H9 (cell line): ENCODE measurements at regions not wholly inside any gene's neighbourhood (a gene's known extent, or its start where the extent isn't known, plus 50 kb on each side); places are given as distances from the start of the nearest gene placed in this dataset.

Experiments used
- DNase-seq: peaks from one replicate; pipeline ENCODE4 v3.0.0-alpha.2; 2017
- H2AFZ ChIP-seq: one replicate; pipeline ENCODE4 v1.6.1; 2013; ENCODE audit warnings: mild to moderate bottlenecking, low read length, control low read depth, moderate library complexity
- H2AK5ac ChIP-seq: 2 replicates; pipeline ENCODE4 v1.6.1; 2013; ENCODE audit warnings: low read length, control low read depth, mixed read lengths; ENCODE audit not compliant: insufficient read length
- H2BK120ac ChIP-seq: one replicate; pipeline ENCODE4 v1.6.1; 2013; ENCODE audit warnings: low read depth, mild to moderate bottlenecking, low read length, control low read depth, inconsistent platforms; ENCODE audit not compliant: poor library complexity, severe bottlenecking
- H2BK12ac ChIP-seq: 2 replicates; pipeline ENCODE4 v1.6.1; 2013; ENCODE audit warnings: low read length, control low read depth, mixed read lengths, low read depth; ENCODE audit not compliant: insufficient read length
- H2BK15ac ChIP-seq: 2 replicates; pipeline ENCODE4 v1.6.1; 2013; ENCODE audit warnings: low read depth, low read length, control low read depth
- H2BK20ac ChIP-seq: one replicate; pipeline ENCODE4 v1.6.1; 2013; ENCODE audit warnings: low read depth, mild to moderate bottlenecking, low read length, control low read depth, inconsistent platforms; ENCODE audit not compliant: poor library complexity, severe bottlenecking
- H2BK5ac ChIP-seq: 2 replicates; pipeline ENCODE4 v1.6.1; 2013; ENCODE audit warnings: low read length, control low read depth, mixed read lengths; ENCODE audit not compliant: insufficient read length
- H3K14ac ChIP-seq: 2 replicates; pipeline ENCODE4 v1.6.1; 2013; ENCODE audit warnings: low read length, control low read depth; ENCODE audit not compliant: insufficient read depth
- H3K18ac ChIP-seq: 2 replicates; pipeline ENCODE4 v1.6.1; 2013; ENCODE audit warnings: low read depth, mild to moderate bottlenecking, mixed read lengths, low read length, control low read depth; ENCODE audit not compliant: insufficient read length
- H3K23ac ChIP-seq: 2 replicates; pipeline ENCODE4 v1.6.1; 2013; ENCODE audit warnings: low read length, control low read depth, mixed read lengths, low read depth; ENCODE audit not compliant: insufficient read length
- H3K23me2 ChIP-seq: 2 replicates; pipeline ENCODE4 v1.6.1; 2013; ENCODE audit warnings: low read depth, mild to moderate bottlenecking, mixed read lengths, low read length, control low read depth; ENCODE audit not compliant: insufficient read length, poor library complexity, severe bottlenecking
- H3K27ac ChIP-seq: 2 replicates; pipeline ENCODE4 v1.5.1; 2013; ENCODE audit warnings: low read length, control low read depth, mixed read lengths, low read depth; ENCODE audit not compliant: insufficient read length
- H3K27me3 ChIP-seq: 2 replicates; pipeline ENCODE4 v1.6.1; 2013; ENCODE audit warnings: low read length, control low read depth, inconsistent platforms; ENCODE audit not compliant: insufficient read depth
- H3K4ac ChIP-seq: 2 replicates; pipeline ENCODE4 v1.6.1; 2013; ENCODE audit warnings: low read depth, mild to moderate bottlenecking, control low read depth, inconsistent platforms, low read length, moderate library complexity
- H3K4me1 ChIP-seq: 2 replicates; pipeline ENCODE4 v1.6.1; 2013; ENCODE audit warnings: low read length, control low read depth, inconsistent platforms; ENCODE audit not compliant: insufficient read depth
- H3K4me2 ChIP-seq: 2 replicates; pipeline ENCODE4 v1.6.1; 2013; ENCODE audit warnings: low read length, control low read depth, mixed read lengths; ENCODE audit not compliant: insufficient read length, insufficient read depth
- H3K56ac ChIP-seq: 2 replicates; pipeline ENCODE4 v1.6.1; 2013; ENCODE audit warnings: low read depth, mild to moderate bottlenecking, mixed read lengths, low read length, control low read depth; ENCODE audit not compliant: insufficient read length
- H3K79me1 ChIP-seq: 2 replicates; pipeline ENCODE4 v1.6.1; 2013; ENCODE audit warnings: low read depth, mild to moderate bottlenecking, moderate library complexity, low read length, control low read depth, inconsistent platforms; ENCODE audit not compliant: insufficient read depth, poor library complexity, severe bottlenecking
- H3K79me2 ChIP-seq: 2 replicates; pipeline ENCODE4 v1.6.1; 2013; ENCODE audit warnings: low read length, control low read depth, inconsistent platforms; ENCODE audit not compliant: insufficient read depth
- H3K9ac ChIP-seq: 2 replicates; pipeline ENCODE4 v1.6.1; 2013; ENCODE audit warnings: low read length, control low read depth, mixed read lengths; ENCODE audit not compliant: insufficient read length; ENCODE audit errors: extremely low read depth
- H3K9me3 ChIP-seq: one replicate; pipeline ENCODE4 v1.6.1; 2013; ENCODE audit warnings: low read depth, low read length, inconsistent platforms; ENCODE audit not compliant: control insufficient read depth
- H3T11ph ChIP-seq: one replicate; pipeline ENCODE4 v1.6.1; 2013; ENCODE audit warnings: mild to moderate bottlenecking, low read length, control low read depth, inconsistent platforms
- H4K20me1 ChIP-seq: one replicate; pipeline ENCODE4 v1.6.1; 2013; ENCODE audit not compliant: control insufficient read depth, insufficient read length, insufficient read depth
- H4K5ac ChIP-seq: 2 replicates; pipeline ENCODE4 v1.6.1; 2013; ENCODE audit warnings: low read depth, mild to moderate bottlenecking, mixed read lengths, low read length, control low read depth; ENCODE audit not compliant: insufficient read length
- H4K8ac ChIP-seq: replicated peaks from 2 replicates; pipeline ENCODE4 v1.6.1; 2013; ENCODE audit warnings: low read length, control low read depth, mixed read lengths, low read depth; ENCODE audit not compliant: insufficient read length
- H4K91ac ChIP-seq: 2 replicates; pipeline ENCODE4 v1.6.1; 2013; ENCODE audit warnings: low read depth, mild to moderate bottlenecking, moderate library complexity, mixed read lengths, low read length, control low read depth; ENCODE audit not compliant: insufficient read length
- H3K27ac Mint-ChIP-seq, 3 experiments: 2 replicates in 2 of 3; 3 replicates in 1 of 3; pipeline ENCODE4 v1.8.0; 2020 to 2021; ENCODE audit warnings: mixed read lengths in 3 of 3, mild to moderate bottlenecking in 1 of 3, moderate library complexity in 1 of 3
- H3K27me3 Mint-ChIP-seq: 2 replicates; pipeline ENCODE4 v1.8.0; 2021; ENCODE audit warnings: low read depth, mild to moderate bottlenecking, moderate library complexity, mixed read lengths
- H3K36me3 Mint-ChIP-seq, 3 experiments: 2 replicates in 2 of 3; 3 replicates in 1 of 3; pipeline ENCODE4 v1.8.0; 2020 to 2021; ENCODE audit warnings: low read depth in 3 of 3, mixed read lengths in 3 of 3; ENCODE audit not compliant: insufficient read depth in 1 of 3
- H3K4me1 Mint-ChIP-seq, 2 experiments: 2 replicates each; pipeline ENCODE4 v1.8.0; 2020; ENCODE audit warnings: mixed read lengths in 2 of 2
- H3K4me3 Mint-ChIP-seq, 2 experiments: 2 replicates in 1 of 2; 3 replicates in 1 of 2; pipeline ENCODE4 v1.8.0; 2020 to 2021; ENCODE audit warnings: mild to moderate bottlenecking in 2 of 2, mixed read lengths in 2 of 2, moderate library complexity in 1 of 2
- H3K9me3 Mint-ChIP-seq, 2 experiments: 2 replicates in 1 of 2; 3 replicates in 1 of 2; pipeline ENCODE4 v1.8.0; 2020; ENCODE audit warnings: mild to moderate bottlenecking in 2 of 2, mixed read lengths in 2 of 2, moderate library complexity in 1 of 2
- CTCF ChIP-seq: fragments of 200-600 bp; sonication (generic); conservative IDR thresholded peaks from 3 replicates; pipeline ENCODE4 v1.8.0; 2021; ENCODE audit warnings: antibody characterized with exemption, mild to moderate bottlenecking
- WGBS: extraction: QIAGEN DNeasy Blood & Tissue Kit; methylation state at CpG from one replicate; pipeline ENCODE4 v1.1.7; 2013; ENCODE audit warnings: missing lambda C conversion rate, low lambda C conversion rate, mixed read lengths; ENCODE audit not compliant: insufficient read length; ENCODE audit errors: extremely low coverage; 5-methylcytosine and 5-hydroxymethylcytosine counted together

- H2BK12ac ChIP-seq = no peak overlapping the region
Observed at GRCh38 chr7:37550426-37550825, 101.8 kb upstream of the ELMO1 start.

More at GRCh38 chr7:37550426-37550825, 101.8 kb upstream of the ELMO1 start:
- Histone ChIP-seq H3K27ac (no peak overlapping the region), H3K56ac (no peak overlapping the region), H2AFZ (no peak overlapping the region), H3K4ac (no peak overlapping the region), H3K4me1 (peaks cover 5% of the 10 kb centered on the region; the same call in 1 of the 2 replicates), H2BK120ac (no peak overlapping the region), H3T11ph (no peak overlapping the region), H4K5ac (no peak overlapping the region), H3K9me3 (no peaks in the 10 kb centered on the region), H3K4me2 (no peak overlapping the region), H4K91ac (no peak overlapping the region), H2AK5ac (no peak overlapping the region), H3K23ac (no peak overlapping the region), H2BK20ac (no peak overlapping the region), H3K27me3 (no peaks in the 10 kb centered on the region), H3K79me2 (no peaks in the 10 kb centered on the region), H3K79me1 (no peaks in the 10 kb centered on the region), H3K14ac (no peak overlapping the region), H4K20me1 (peaks cover 2% of the 10 kb centered on the region), H3K9ac (no peak overlapping the region), H2BK5ac (no peak overlapping the region), H4K8ac (no peak overlapping the region), H3K18ac (no peak overlapping the region), H2BK15ac (no peak overlapping the region), H3K23me2 (no peaks in the 10 kb centered on the region)
- DNase-seq = no peak
- no peak overlapping the region for H3K27ac Mint-ChIP-seq
- no peak overlapping the region for H3K4me3 Mint-ChIP-seq
- H3K9me3 Mint-ChIP-seq = peaks cover 0 to 5% of the 10 kb centered on the region in 2 experiments; a peak in 1 of 5 replicates
- peaks cover 17 to 24% of the 10 kb centered on the region in 2 experiments for H3K4me1 Mint-ChIP-seq
- peaks cover 0 to 7% (median 0%) of the 10 kb centered on the region in 3 experiments; a peak in 1 of 7 replicates for H3K36me3 Mint-ChIP-seq
- no peaks in the 10 kb centered on the region for H3K27me3 Mint-ChIP-seq
- no CpG with 5 or more reads among the region's 3 CpGs for WGBS
- TF ChIP-seq CTCF = no peak
